ENCODE measurements at regions not wholly inside any gene's neighbourhood (a gene's known extent, or its start where the extent isn't known, plus 50 kb on each side); places are given as distances from the start of the nearest gene placed in this dataset.
"Not testable (repeated sequence)": the region's sequence is repeated elsewhere in the genome, so short reads cannot be mapped to it uniquely, and the experiment has no call there.

DNA sequence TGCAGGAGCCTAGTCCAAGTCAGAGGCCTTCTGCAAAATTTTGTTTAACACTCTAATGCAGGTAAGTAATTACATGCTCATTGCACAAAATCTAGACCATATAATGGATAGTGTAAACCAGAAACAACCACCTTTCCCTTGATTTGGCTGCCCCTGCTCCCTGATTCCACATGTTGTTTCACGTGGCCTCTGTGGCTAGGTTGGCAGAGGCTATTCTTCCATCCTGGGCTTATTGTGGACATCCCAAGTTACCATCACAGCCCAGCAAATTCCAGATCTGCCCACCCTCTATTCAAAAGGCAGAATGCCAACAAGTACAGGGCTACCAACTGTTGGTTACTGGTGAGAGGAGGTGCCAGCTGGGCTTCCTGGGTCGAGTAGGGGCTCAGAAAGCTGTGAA is 794.5 kb upstream of the GRM7 start:
- Mint-ChIP-seq H3K27ac (ENCODE audit: unreplicated experiment) (no peak overlapping the region), H3K27me3 (ENCODE audit: low read depth, unreplicated experiment) (no peaks in the 10 kb centered on the region), H3K36me3 (ENCODE audit: low read depth, unreplicated experiment) (no peaks in the 10 kb centered on the region), H3K4me3 (ENCODE audit: unreplicated experiment) (no peak overlapping the region), H3K4me1 (ENCODE audit: low read depth, unreplicated experiment) (no peaks in the 10 kb centered on the region), H3K9me3 (ENCODE audit: unreplicated experiment) (no peaks in the 10 kb centered on the region)
- no peaks in the 10 kb centered on the region for H3K27me3 ChIP-seq (ENCODE audit: insufficient read depth, low read length)
- FAIRE-seq (no peak), DNase-seq (ENCODE audit: low read depth) (no peak)
- no peak overlapping the region for H2AFZ ChIP-seq (ENCODE audit: low read depth, low read length)
- H3K79me2 ChIP-seq (ENCODE audit: insufficient read depth, low read length) = no peaks in the 10 kb centered on the region
- no peaks in the 10 kb centered on the region for H3K9me3 ChIP-seq (ENCODE audit: insufficient read depth, low read depth, low read length)
- no peaks in the 10 kb centered on the region for H4K20me1 ChIP-seq (ENCODE audit: insufficient read depth, low read length)
- no peak overlapping the region for H3K4me2 ChIP-seq (ENCODE audit: low read length)
- no peak overlapping the region for H3K9ac ChIP-seq (ENCODE audit: low read length)
- H3K4me1 ChIP-seq (ENCODE audit: insufficient read depth, low read length) = no peaks in the 10 kb centered on the region
- no peak for TF ChIP-seq EZH2 (IDR thresholded peaks at IDR 0.05; ENCODE audit: insufficient read depth, low read length)
- TF ChIP-seq, protein P1, sequence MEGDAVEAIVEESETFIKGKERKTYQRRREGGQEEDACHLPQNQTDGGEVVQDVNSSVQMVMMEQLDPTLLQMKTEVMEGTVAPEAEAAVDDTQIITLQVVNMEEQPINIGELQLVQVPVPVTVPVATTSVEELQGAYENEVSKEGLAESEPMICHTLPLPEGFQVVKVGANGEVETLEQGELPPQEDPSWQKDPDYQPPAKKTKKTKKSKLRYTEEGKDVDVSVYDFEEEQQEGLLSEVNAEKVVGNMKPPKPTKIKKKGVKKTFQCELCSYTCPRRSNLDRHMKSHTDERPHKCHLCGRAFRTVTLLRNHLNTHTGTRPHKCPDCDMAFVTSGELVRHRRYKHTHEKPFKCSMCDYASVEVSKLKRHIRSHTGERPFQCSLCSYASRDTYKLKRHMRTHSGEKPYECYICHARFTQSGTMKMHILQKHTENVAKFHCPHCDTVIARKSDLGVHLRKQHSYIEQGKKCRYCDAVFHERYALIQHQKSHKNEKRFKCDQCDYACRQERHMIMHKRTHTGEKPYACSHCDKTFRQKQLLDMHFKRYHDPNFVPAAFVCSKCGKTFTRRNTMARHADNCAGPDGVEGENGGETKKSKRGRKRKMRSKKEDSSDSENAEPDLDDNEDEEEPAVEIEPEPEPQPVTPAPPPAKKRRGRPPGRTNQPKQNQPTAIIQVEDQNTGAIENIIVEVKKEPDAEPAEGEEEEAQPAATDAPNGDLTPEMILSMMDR (IDR thresholded peaks at IDR 0.05; ENCODE audit: insufficient read depth, low read depth, low read length) = no peak
- H3K4me3 ChIP-seq (ENCODE audit: insufficient read depth, low read depth, low read length) = no peak overlapping the region
- H3K36me3 ChIP-seq (ENCODE audit: insufficient read depth, low read length) = no peaks in the 10 kb centered on the region
- no peak overlapping the region for H3K27ac ChIP-seq (ENCODE audit: low read depth, low read length)

DNA sequence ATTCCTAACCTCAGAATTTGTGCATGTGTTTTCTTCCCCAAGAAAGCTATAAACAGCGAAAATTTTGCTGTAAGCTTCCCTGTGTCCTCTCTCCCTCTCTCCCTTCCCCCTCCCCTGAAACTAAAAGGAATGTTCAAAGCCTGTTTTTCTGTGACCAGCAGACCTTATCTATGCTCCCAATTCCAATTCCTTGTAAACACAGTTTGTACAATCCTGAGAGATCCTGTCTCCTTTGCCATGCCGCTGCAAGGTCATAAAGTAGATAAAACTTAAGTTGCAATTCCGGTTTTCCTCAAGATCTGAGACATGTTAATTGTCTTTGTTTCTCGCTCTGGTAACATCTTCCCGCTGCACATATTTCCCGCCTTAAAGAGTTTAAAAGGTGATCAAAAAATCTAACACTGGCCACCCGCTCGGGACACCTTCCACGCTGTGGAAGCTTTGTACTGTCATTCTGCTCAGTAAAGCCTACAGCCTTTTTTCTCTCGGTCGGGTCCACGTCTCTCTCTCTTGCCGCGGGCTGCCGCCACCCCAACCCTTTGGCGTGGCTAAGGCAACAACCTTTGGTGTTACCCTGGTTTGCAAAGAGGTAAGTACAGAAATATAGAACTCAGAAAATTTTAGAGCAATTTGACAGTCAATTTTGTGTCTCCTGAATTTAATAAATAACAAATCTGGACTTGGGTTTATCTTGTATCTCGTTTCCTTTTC is 793.9 kb upstream of the GRM7 start:
- H3K27me3 Mint-ChIP-seq (ENCODE audit: low read depth, unreplicated experiment); H3K27ac ChIP-seq (ENCODE audit: low read depth, low read length); H3K9me3 Mint-ChIP-seq (ENCODE audit: unreplicated experiment); H3K4me3 ChIP-seq (ENCODE audit: insufficient read depth, low read depth, low read length); H2AFZ ChIP-seq (ENCODE audit: low read depth, low read length); FAIRE-seq; H3K36me3 Mint-ChIP-seq (ENCODE audit: low read depth, unreplicated experiment); H3K9me3 ChIP-seq (ENCODE audit: insufficient read depth, low read depth, low read length); H3K27ac Mint-ChIP-seq (ENCODE audit: unreplicated experiment); H3K4me1 Mint-ChIP-seq (ENCODE audit: low read depth, unreplicated experiment); H3K27me3 ChIP-seq (ENCODE audit: insufficient read depth, low read length); H3K9ac ChIP-seq (ENCODE audit: low read length); DNase-seq (ENCODE audit: low read depth); H4K20me1 ChIP-seq (ENCODE audit: insufficient read depth, low read length); H3K4me1 ChIP-seq (ENCODE audit: insufficient read depth, low read length); H3K4me3 Mint-ChIP-seq (ENCODE audit: unreplicated experiment); H3K4me2 ChIP-seq (ENCODE audit: low read length); H3K79me2 ChIP-seq (ENCODE audit: insufficient read depth, low read length); H3K36me3 ChIP-seq (ENCODE audit: insufficient read depth, low read length): not testable (repeated sequence)

DNA sequence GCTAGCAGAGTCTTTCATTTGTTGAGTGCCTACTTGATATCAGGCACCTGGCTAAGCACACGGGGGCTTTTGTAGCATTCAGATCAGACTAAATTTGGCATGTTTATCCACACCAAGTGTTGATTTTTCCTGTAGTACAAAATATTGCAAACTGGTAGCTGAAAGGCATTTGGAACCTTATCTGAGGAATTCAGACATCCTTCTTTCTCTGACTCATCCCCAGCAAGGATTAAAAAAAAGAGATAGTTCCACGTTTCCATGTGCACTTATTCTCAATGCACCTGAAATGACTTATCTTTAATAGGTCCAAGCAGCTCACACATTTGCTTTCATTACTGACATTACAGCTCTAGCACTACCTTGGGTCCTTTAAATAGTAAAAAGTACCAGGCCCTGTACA is 786.0 kb upstream of the GRM7 start:
- no peaks in the 10 kb centered on the region for H4K20me1 ChIP-seq (ENCODE audit: insufficient read depth, low read length)
- DNase-seq (ENCODE audit: low read depth) (no peak), FAIRE-seq (no peak)
- no peaks in the 10 kb centered on the region for H3K4me1 Mint-ChIP-seq (ENCODE audit: low read depth, unreplicated experiment)
- no peaks in the 10 kb centered on the region for H3K27me3 ChIP-seq (ENCODE audit: insufficient read depth, low read length)
- H3K27ac Mint-ChIP-seq (ENCODE audit: unreplicated experiment) = no peak overlapping the region
- H3K4me3 ChIP-seq (ENCODE audit: insufficient read depth, low read depth, low read length) = no peak overlapping the region
- no peak overlapping the region for H2AFZ ChIP-seq (ENCODE audit: low read depth, low read length)
- H3K9me3 ChIP-seq (ENCODE audit: insufficient read depth, low read depth, low read length) = no peaks in the 10 kb centered on the region
- no peak overlapping the region for H3K4me3 Mint-ChIP-seq (ENCODE audit: unreplicated experiment)
- TF ChIP-seq, protein P1 (IDR thresholded peaks at IDR 0.05; ENCODE audit: insufficient read depth, low read depth, low read length) = no peak
- no peak for TF ChIP-seq EZH2 (IDR thresholded peaks at IDR 0.05; ENCODE audit: insufficient read depth, low read length)
- H3K27me3 Mint-ChIP-seq (ENCODE audit: low read depth, unreplicated experiment) = no peaks in the 10 kb centered on the region
- H3K36me3 ChIP-seq (ENCODE audit: insufficient read depth, low read length) = no peaks in the 10 kb centered on the region
- no peak overlapping the region for H3K4me2 ChIP-seq (ENCODE audit: low read length)
- no peak overlapping the region for H3K27ac ChIP-seq (ENCODE audit: low read depth, low read length)
- H3K4me1 ChIP-seq (ENCODE audit: insufficient read depth, low read length) = no peaks in the 10 kb centered on the region
- H3K9me3 Mint-ChIP-seq (ENCODE audit: unreplicated experiment) = peaks cover 6% of the 10 kb centered on the region
- no peaks in the 10 kb centered on the region for H3K36me3 Mint-ChIP-seq (ENCODE audit: low read depth, unreplicated experiment)
- H3K9ac ChIP-seq (ENCODE audit: low read length) = no peak overlapping the region
- no peaks in the 10 kb centered on the region for H3K79me2 ChIP-seq (ENCODE audit: insufficient read depth, low read length)
